ENCODE measurements at regions not wholly inside any gene's neighbourhood (a gene's known extent, or its start where the extent isn't known, plus 50 kb on each side); places are given as distances from the start of the nearest gene placed in this dataset.
"Not testable (repeated sequence)": the region's sequence is repeated elsewhere in the genome, so short reads cannot be mapped to it uniquely, and the experiment has no call there.

DNA sequence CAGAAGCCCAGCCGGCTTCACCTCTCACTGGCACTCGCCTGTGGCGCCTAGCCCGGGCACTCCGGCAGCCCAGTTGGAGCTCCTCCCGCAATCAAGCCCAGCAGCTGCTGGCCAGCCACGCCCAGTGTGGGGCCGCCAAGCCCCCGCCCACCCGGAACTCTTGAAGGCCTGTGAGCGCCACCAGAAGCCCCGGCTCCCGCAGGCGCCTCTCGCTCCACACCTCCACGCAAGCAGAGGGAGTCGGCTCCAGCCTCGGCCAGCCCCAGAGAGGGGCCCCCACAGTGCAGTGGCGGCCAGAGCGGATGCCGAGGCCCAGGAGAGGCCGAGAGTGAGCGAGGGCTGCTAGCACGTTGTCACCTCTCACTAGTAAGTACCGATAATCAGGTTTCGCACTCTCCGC is 240.7 kb downstream of the TFEC start:
- no peak for DNase-seq

DNA sequence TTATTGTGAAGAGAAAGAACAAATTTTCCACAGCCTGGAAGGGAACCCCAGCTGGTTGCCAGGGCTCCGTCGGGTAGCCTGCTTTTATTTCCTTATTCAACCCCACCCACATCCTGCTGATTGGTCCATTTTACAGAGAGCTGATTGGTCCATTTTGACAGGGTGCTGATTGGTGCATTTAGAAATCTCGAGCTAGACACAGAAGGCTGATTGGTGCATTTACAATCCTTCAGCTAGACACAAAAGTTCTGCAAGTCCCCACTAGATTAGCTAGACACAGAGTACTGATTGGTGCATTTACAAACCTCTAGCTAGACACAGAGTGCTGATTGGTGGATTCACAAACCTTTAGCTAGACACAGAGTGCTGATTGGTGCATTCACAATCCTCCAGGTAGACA is 241.1 kb downstream of the TFEC start:
- not testable (repeated sequence) for DNase-seq

DNA sequence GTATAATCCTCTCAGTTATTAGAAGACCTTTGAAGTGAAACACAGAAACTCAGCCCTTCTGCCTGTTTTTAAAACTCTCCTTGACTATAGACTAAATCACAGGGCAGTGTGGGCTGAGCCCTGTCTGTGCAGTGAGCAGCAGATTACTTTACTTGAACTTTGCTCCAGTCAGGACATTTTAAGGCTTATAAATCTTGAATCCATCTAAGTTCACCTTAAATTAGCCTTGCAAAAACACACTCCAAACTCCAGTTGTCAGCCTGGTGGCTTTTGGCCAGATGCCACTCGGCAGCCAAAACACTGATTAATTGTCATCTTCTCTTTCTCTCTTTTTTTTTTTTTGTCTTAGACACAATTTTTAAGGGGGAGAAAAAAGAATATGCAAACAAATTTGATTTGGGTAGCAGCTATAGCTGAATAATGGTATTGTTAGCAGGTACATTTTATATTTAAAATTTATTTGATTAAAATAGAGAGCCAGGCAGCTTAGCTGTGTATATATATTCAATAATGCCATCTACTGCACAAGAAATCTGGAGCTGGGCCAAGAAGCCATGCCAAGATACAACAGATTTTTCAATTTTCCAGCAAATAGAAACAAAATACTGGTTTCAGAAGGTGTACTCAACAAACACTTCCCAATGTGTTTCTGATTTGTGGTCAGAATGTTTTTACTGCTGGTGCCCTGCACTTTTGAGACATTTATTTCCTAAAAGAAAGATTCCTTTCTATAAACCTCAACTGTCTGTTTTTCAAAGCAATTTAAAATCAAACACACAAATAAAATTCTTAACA is 247.7 kb downstream of the TFEC start:
- DNase-seq: peak; percentile 79

DNA sequence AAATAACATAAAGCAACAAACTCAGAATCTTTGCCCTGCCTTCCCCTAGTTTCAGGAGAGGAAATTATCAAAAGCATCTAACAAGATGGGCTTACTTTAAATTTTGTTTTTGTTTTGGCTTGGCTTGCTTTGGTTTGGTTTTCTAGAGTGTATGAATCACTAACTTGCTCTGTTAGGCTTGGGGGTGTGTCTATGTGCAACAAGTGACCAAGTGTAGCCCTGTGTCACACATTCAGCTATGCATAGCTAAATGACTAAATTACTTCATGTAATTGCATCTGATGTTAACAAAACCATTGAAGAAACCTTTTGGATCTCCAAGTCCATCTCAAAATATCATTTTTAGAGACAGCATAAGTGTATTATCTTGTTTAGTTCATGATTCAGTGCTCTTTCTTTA is 251.0 kb downstream of the TFEC start:
- DNase-seq: no peak

DNA sequence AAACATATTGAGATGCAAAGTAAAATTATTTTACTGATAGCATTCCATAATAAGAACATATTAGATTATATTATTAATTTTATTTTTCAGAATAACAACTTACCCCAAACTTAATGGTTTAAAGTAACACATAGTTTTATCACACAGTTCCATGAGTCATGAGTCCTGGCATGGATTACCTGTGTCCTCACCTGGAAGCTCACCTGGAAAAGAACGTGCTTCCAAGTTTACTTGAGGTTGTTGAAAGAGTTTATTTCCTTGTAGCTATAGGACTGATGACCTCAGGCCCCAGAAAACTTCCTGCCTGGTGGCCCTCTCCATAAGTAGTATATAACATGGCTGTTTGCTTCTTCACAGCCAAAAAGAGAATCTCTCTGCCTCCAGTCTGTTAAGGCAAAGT is 254.6 kb downstream of the TFEC start:
- DNase-seq: no peak

- DNase-seq: no peak
These were observed 267.2 kb downstream of the TFEC start for GRCh38 chr7:115763347-115763746.

GRCh38 chr7:115758025-115758424 is 272.5 kb downstream of the TFEC start:
- DNase-seq: no peak

DNA sequence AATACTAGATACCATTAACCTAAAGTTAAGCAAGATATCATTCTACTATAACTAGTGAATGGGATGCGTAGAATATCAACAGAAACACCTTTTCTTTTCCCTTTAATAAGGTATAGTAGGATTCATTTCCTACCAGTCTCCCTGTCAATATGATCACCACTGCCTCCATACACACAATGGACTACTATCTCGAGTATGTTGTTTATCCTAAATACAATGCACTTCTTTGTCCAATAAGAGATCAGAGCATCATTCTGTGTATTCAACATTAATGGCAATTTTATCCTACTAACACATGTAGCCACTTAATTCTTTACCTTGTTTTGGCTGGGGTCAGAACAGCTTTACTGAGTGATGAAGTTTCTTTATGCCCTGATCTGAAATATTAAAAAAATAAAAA is 276.3 kb downstream of the TFEC start:
- DNase-seq: no peak

DNA sequence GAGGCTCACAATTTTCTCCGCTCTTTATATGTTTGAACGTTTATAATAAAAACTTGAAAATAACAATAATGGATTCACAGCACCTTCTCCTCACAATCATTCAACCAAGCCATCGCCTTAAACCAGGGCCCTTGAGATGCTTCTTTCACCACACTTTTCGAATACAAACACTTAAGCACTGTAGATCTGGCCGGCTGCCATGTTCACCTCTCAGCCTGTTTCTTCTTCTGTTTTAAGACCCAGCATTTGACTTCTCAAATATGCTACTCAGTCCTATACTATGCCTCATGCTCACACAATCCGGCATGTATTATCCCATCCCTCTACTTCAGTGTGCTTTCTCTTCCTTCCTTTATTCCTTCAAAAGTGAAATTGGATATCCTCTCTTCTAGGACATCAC is 280.6 kb downstream of the TFEC start:
- peak; percentile 16 for DNase-seq

DNA sequence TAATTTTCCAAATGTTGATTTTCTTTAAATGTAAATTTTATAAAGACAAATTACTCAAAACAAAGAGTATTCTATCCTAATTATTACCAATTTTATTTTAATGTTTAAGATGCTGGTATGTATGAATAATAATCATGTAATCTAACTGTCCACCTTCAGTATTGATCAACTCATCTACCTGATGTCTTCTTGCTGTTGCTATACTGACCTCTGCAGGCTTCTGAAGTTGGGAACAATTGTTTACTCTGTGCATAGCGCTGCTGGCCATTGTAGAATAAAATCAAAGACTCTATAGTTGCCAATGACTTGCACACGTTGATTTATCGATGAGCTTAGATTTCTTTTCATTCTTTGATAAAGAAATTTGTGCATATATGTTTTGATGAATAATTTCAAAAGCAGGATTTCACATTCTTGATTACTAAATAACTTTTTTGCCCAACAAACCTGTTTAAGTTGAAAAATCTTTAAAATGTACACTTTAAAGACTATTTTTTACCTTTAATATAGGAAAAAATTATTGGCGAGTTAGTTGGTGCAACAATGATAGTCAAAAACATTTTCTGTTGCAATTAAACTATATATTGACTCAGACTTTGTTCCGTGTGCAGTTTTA is 282.3 kb downstream of the TFEC start:
- DNase-seq: peak; percentile 9

DNA sequence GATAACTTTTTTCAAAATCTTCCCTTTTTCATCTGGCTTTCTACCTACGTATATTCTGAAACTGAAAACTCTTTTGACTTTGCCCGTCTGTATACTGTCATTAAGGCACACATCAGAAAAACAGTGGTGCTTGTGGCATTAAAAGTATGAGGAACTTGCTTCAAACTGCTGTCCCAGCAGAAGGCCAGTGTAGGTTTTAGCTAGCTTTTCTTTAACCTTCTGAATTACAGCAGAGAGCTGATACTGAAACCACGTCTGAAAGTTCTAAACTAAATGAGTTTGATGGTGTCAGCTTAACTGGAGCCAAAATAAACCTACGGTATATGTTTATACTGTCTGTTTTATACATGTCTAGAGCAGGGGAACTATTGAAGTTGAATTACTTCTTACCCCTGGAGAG is 283.4 kb downstream of the TFEC start:
- DNase-seq: peak; percentile 5

- DNase-seq: no peak
These were observed 290.5 kb downstream of the TFEC start for GRCh38 chr7:115740043-115740442.

DNA sequence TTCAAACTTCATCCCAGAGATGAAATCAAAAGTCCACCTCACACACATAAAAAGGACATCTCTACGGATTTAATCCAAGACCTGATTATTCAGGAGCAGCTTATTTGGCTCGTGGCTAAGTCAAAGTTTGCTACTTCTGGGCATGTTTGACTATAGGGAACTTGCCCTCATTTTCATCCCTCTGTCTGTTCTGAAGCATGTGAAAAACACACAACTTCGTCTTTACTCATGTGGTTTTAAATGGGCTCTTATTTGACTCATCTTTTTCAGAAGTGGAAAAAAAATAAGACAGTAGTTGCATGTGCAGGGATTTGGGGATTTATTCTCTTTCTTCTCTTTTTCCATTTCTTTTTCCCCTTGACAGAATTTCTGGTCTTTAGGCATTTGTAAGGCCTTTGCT is 295.9 kb downstream of the TFEC start:
- DNase-seq: no peak

DNA sequence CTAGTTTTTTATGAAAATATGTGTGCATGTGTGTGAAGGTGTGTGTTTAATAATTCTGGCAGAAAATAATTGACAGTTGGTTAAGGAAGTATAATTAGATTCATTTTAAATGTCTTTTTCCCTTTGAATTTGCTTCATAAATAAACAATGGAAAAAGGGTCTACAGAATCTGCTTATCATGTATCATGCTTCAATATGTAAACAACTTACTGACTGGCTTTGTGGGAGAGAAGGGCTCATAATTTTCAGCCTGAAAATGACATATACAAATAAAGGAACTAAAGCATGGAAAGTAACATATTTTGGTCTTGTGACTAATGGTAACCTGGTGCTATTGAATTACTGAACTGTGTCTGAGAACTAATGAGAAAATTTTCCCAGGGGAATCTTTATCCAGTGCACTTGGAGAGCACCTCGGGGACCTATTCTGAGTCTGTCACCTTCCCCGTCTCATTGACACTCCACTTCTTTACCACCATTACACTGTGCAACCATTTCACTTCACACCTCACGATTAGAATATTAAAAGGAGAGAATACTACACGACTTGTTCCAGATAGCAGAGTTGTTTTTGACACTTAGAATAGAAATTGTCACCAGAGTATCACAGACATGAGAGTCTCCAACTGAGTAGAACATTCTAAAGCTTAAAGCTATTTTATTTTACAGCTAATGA is 298.6 kb downstream of the TFEC start:
- no peak for DNase-seq

GRCh38 chr7:115728518-115728917 is 302.0 kb downstream of the TFEC start:
- DNase-seq: no peak

GRCh38 chr7:115724400-115725056 is 306.0 kb downstream of the TFEC start:
- peak; percentile 45 for DNase-seq

DNA sequence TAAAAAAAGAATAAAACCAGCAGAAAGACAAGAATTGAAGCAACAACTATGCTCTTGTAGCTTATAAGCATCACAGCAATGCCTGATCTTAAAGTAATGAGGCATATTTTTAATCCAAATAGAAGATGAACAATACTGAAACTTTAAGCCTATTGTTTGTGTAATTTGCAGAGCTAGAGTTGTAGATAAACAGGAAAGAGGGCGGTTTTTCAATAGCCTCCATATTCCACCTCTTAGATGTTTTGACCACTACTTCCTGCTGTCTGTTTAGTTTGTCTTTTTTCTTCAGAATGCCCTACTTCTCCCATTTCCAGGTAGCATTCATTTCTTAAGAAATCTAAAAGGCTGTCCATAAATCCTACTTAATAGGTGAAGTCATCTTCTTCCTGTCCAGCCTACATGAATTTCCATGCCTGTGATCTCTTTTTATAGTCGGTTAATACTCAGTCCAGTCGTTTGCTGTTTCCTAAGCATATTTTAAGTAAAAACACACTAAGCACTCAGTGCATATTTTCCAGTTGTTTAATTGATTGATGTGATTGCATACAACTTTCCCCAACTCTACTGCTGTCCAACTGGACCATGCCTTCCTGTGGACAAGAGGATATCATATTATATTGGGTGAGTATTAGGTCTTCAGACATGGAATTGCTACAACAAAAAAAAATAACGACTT is 308.1 kb downstream of the TFEC start:
- no peak for DNase-seq

GRCh38 chr7:115721293-115722217 is 309.0 kb downstream of the TFEC start:
- no peak for DNase-seq

GRCh38 chr7:115719963-115720362 is 310.6 kb downstream of the TFEC start:
- DNase-seq: no peak

GRCh38 chr7:115709664-115710063 is 320.9 kb downstream of the TFEC start:
- DNase-seq: no peak

DNA sequence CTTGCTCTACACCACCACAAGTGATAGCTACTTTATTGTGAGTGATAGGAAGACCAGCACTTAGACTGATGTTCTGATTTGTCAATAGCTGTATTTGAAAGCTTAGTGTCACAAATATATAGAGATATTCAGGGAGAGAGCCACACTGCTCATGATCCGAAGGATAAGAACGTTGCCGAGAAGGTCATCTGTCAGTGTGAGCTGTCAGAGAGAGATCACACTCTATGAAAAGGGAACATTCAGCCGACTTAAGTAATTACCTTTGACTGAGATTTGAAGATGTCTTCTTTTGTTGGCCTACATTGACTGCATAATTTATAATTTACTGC is 322.6 kb downstream of the TFEC start:
- DNase-seq: no peak
